ENCODE measurements at regions not wholly inside any gene's neighbourhood (a gene's known extent, or its start where the extent isn't known, plus 50 kb on each side); places are given as distances from the start of the nearest gene placed in this dataset.

- TF ChIP-seq ATF7 (IDR thresholded peaks at IDR 0.05; ENCODE audit: low read depth) = no peak
- TF ChIP-seq CTCF (IDR thresholded peaks at IDR 0.05 in 2 of 3, conservative IDR thresholded peaks at IDR 0.05 in 1 of 3; ENCODE audit: control insufficient read depth in 2 of 3, extremely low read depth in 1 of 3, insufficient read depth in 1 of 3, low read depth in 3 of 3, low read length in 3 of 3) = no peak
- TF ChIP-seq IRF5 (IDR thresholded peaks at IDR 0.05; ENCODE audit: borderline replicate concordance) = no peak
- TF ChIP-seq SRF (IDR thresholded peaks at IDR 0.05; ENCODE audit: low read depth in 2 of 2, low read length in 2 of 2) = no peak
- TF ChIP-seq JUND (IDR thresholded peaks at IDR 0.05; ENCODE audit: low read depth, low read length) = no peak
- no peak for TF ChIP-seq BCL11A (IDR thresholded peaks at IDR 0.05; ENCODE audit: low read depth, low read length)
Measured at GRCh38 chr15:60278879-60279278, 118.9 kb downstream of the ANXA2 start.

All from GM12878 (cell line).